Nephron progenitor cell (in vitro differentiated cells): ENCODE measurements at regions not wholly inside any gene's neighbourhood (a gene's known extent, or its start where the extent isn't known, plus 50 kb on each side); places are given as distances from the start of the nearest gene placed in this dataset.

ENCODE experiments used
- DNase-seq: peaks from one replicate; pipeline ENCODE4 v3.0.0; 2021
- H3K27ac Mint-ChIP-seq: 2 replicates; pipeline ENCODE4 v1.8.0; 2021; ENCODE audit warnings: mild to moderate bottlenecking, moderate library complexity, mixed read lengths
- H3K27me3 Mint-ChIP-seq: 2 replicates; pipeline ENCODE4 v1.8.0; 2021; ENCODE audit warnings: mild to moderate bottlenecking, low read depth, mixed read lengths; ENCODE audit not compliant: poor library complexity
- H3K36me3 Mint-ChIP-seq: 2 replicates; pipeline ENCODE4 v1.8.0; 2021; ENCODE audit warnings: low read depth, mixed read lengths
- H3K4me1 Mint-ChIP-seq: 2 replicates; pipeline ENCODE4 v1.8.0; 2021; ENCODE audit warnings: mixed read lengths
- H3K4me3 Mint-ChIP-seq: 2 replicates; pipeline ENCODE4 v1.8.0; 2021; ENCODE audit warnings: mild to moderate bottlenecking, moderate library complexity, mixed read lengths
- H3K9me3 Mint-ChIP-seq: 2 replicates; pipeline ENCODE4 v1.8.0; 2021; ENCODE audit warnings: mild to moderate bottlenecking, moderate library complexity, mixed read lengths
- TF ChIP-seq, protein P1 (sequence below): fragments of 200-600 bp; sonication (generic); IDR thresholded peaks from 2 replicates; pipeline ENCODE4 v1.5.0; 2021; ENCODE audit warnings: antibody characterized with exemption

DNA sequence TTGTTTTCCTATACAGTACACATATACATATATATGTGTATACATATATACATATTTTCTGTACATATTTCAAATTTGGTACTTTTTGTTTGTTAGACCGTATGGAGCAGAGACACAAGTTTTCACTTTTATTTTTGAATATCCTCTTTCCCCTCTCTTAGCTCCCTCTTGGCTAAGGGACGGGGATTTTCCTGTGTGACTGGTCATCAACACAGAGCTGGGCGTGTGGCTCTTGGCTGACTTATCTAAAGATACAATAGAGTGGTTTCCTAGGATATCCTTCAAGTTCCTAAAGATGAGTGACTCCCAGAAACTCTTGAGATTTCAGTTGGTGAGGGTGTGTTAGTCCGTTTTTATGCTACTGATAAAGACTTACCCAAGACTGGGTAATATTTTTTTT, 1404.5 kb upstream of the TMEM132C start:
- H3K4me3 Mint-ChIP-seq, result no peak overlapping the region
- no peaks in the 10 kb centered on the region for H3K4me1 Mint-ChIP-seq
- TF ChIP-seq, protein P1, sequence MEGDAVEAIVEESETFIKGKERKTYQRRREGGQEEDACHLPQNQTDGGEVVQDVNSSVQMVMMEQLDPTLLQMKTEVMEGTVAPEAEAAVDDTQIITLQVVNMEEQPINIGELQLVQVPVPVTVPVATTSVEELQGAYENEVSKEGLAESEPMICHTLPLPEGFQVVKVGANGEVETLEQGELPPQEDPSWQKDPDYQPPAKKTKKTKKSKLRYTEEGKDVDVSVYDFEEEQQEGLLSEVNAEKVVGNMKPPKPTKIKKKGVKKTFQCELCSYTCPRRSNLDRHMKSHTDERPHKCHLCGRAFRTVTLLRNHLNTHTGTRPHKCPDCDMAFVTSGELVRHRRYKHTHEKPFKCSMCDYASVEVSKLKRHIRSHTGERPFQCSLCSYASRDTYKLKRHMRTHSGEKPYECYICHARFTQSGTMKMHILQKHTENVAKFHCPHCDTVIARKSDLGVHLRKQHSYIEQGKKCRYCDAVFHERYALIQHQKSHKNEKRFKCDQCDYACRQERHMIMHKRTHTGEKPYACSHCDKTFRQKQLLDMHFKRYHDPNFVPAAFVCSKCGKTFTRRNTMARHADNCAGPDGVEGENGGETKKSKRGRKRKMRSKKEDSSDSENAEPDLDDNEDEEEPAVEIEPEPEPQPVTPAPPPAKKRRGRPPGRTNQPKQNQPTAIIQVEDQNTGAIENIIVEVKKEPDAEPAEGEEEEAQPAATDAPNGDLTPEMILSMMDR, result no peak
- peaks cover 14% of the 10 kb centered on the region for H3K27me3 Mint-ChIP-seq
- H3K36me3 Mint-ChIP-seq, result no peaks in the 10 kb centered on the region
- H3K9me3 Mint-ChIP-seq, result peaks cover 2% of the 10 kb centered on the region
- no peak overlapping the region for H3K27ac Mint-ChIP-seq
- DNase-seq, result no peak

DNA sequence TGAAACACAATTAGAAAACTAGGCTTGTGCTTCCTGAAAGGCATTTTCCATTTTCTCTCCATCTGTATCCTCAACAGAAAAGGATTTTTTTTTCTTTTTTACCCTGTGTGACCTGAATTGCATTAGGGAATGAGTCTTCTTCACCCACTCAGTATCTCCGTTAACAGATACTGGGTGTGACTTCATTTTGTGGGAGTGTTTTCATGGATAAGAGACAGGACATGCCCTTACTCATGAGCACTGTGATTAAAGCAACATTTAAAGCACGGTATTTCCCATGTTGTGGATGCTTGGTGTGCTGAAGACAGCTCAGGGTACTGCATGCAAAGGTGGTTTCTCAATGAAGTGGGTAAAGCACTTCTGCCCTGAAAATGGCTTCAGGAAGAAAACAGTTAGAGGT, 1397.3 kb upstream of the TMEM132C start:
- H3K27me3 Mint-ChIP-seq, result peaks cover 9% of the 10 kb centered on the region
- H3K9me3 Mint-ChIP-seq, result peaks cover 3% of the 10 kb centered on the region

GRCh38 chr12:126873701-126874100, 1393.3 kb upstream of the TMEM132C start:
- Mint-ChIP-seq H3K36me3 (no peaks in the 10 kb centered on the region), H3K27ac (no peak overlapping the region), H3K9me3 (peaks cover 3% of the 10 kb centered on the region), H3K4me1 (no peaks in the 10 kb centered on the region), H3K27me3 (peaks cover 10% of the 10 kb centered on the region), H3K4me3 (no peak overlapping the region)
- TF ChIP-seq, protein P1, result no peak
- DNase-seq, result no peak

More for the DNA sequence above, 1397.3 kb upstream of the TMEM132C start:
- H3K4me1 Mint-ChIP-seq, result no peaks in the 10 kb centered on the region
- DNase-seq, result no peak
- TF ChIP-seq, protein P1, result no peak
- no peak overlapping the region for H3K4me3 Mint-ChIP-seq
- H3K27ac Mint-ChIP-seq, result no peak overlapping the region
- no peaks in the 10 kb centered on the region for H3K36me3 Mint-ChIP-seq

GRCh38 chr12:126874427-126875026, 1392.4 kb upstream of the TMEM132C start:
- H3K27me3 Mint-ChIP-seq, result peaks cover 7% of the 10 kb centered on the region
- no peak overlapping the region for H3K4me3 Mint-ChIP-seq
- H3K36me3 Mint-ChIP-seq, result no peaks in the 10 kb centered on the region
- TF ChIP-seq, protein P1, result peak; percentile 87
- H3K4me1 Mint-ChIP-seq, result no peaks in the 10 kb centered on the region
- H3K27ac Mint-ChIP-seq, result no peak overlapping the region
- peak; percentile 82 for DNase-seq
- H3K9me3 Mint-ChIP-seq, result peaks cover 3% of the 10 kb centered on the region

- H3K4me1 Mint-ChIP-seq, result no peaks in the 10 kb centered on the region
- H3K4me3 Mint-ChIP-seq, result no peak overlapping the region
- H3K9me3 Mint-ChIP-seq, result no peaks in the 10 kb centered on the region
- no peak for DNase-seq
- H3K27ac Mint-ChIP-seq, result no peak overlapping the region
- no peaks in the 10 kb centered on the region for H3K36me3 Mint-ChIP-seq
- TF ChIP-seq, protein P1, result no peak
- H3K27me3 Mint-ChIP-seq, result peaks cover 9% of the 10 kb centered on the region
Observed at GRCh38 chr12:126879842-126880241, 1387.1 kb upstream of the TMEM132C start.

- Mint-ChIP-seq H3K27me3 (peaks cover 11% of the 10 kb centered on the region), H3K36me3 (no peaks in the 10 kb centered on the region), H3K4me3 (no peak overlapping the region), H3K27ac (peak overlapping the region; percentile 57), H3K4me1 (no peaks in the 10 kb centered on the region), H3K9me3 (no peaks in the 10 kb centered on the region)
- TF ChIP-seq, protein P1, result no peak
- no peak for DNase-seq
Observed at GRCh38 chr12:126883697-126884096, 1383.3 kb upstream of the TMEM132C start.
